Activated CD4-positive, alpha-beta T cell treated with anti-CD3 and anti-CD28 coated beads, Interleukin-2, Interleukin-4, amounts not matched to agents 100 ng/mL and 50 ng/mL, durations not matched to agents 16 hours and 8 hours (primary cell): ENCODE measurements at regions not wholly inside any gene's neighbourhood (a gene's known extent, or its start where the extent isn't known, plus 50 kb on each side); places are given as distances from the start of the nearest gene placed in this dataset.
"Not testable (repeated sequence)": the region's sequence is repeated elsewhere in the genome, so short reads cannot be mapped to it uniquely, and the experiment has no call there.

ENCODE experiments used
- DNase-seq: peaks from one replicate; pipeline ENCODE4 v3.0.0-alpha.2; 2020; ENCODE audit warnings: low spot score

DNA sequence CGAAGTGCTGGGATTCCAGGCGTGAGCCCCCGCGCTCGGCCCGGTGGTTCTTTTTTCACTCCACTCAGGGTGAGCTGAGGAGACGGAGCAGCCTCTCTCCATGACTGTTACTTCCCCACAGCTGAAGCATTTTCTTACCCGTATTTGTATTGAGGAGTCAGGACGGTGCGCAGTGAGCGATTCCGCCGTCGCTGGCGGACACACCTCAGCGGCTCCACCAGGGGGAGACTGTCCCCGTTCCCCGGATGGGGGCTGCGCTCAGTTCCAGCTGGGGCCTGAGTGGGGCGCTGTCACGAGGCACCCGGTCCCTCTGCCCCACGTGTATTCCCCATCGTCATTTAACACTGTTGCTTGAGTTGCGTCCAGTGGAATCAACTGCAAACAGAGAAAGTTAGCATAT is 844.0 kb upstream of the FRG1 start:
- no peak for DNase-seq

DNA sequence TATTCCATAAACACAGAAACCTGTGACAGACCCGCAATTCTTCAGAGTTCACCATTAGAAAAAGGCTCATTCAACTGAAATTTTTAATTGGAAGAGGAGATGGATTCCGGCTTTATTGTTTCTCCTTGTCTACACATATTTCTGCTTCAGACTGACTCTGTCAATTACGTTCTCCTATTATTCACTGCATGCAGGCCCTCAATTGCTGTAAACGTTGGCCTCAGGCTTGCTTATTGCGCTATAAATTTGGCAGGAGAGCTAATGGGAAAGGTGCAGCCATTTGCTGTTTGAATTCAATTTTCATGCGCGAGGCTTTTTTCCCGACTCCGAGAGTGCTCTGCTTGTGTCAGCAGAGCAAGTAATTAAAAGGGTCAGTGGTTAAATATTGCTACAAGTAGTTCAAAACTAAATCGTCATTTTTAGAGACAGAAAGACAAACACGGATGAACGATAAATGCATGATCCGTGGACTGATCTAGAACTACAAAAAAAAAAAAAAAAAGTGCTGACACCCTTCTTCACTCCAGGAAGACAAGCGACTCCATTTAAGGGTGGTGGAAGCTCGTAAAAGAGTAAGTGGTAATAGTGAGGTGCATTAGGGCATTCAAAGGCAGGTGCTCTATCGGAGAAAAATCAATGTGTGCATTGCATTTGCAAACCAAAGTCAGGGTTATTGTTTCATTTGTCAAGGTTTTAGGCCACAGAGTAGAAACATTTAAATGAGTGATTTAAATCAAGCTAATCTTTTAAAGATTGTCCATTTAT is 841.6 kb upstream of the FRG1 start:
- DNase-seq, result no peak

DNA sequence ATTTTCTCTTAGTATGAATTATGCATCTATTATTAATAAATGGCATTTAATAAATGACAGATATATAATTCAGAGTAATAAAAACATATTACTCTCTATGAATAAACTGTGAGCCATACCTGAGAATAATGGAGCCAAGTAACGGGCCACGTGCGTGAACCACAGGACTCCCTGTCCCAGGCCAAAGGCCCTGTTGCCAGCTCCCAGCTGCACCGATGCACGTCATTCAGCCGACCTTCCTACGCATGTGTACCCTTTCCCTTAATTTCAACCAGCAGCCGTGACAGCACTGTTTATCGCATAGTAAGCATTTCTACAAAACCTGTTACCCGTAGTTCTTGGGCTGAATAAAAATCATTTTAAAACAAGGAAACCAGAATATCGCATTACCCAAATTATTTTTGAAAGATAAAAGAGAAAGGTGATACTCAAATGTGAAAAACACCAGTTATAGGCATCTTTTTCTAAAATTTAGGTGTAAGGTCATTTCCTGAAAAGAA is 827.2 kb upstream of the FRG1 start:
- no peak for DNase-seq

DNA sequence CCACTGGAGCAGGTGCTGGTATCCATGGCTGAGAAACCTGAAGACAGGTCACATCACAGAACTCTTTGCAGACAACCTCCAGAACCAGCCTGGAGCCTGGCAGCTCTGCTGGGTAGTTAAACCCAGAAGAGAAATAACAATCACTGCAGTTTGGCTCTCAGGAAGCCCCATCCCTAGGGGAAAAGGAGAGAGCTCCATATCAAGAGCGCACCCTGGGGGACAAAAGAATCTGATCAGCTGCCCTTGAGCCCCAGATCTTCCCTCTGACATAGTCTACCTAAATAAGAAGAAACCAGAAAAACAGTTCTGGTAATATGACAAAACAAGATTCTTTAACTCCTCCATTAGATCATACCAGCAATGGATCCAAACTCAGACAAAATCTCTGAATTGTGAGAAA is 823.2 kb upstream of the FRG1 start:
- DNase-seq, result no peak

DNA sequence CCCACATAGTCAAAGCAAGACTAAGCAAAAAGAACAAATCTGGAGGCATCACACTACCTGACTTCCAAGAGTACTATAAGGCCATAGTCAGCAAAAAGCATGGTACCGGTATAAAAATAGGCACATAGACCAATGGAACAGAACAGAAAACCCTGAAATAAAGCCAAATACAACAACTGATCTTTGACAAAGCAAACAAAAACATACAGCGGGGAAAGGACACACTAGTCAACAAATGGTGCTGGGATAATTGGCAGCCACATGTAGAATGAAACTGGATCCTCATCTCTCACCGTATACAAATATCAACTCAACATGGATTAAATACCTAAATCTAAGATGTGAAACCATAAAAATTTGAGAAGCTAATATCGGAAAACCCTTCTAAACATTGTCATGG is 819.3 kb upstream of the FRG1 start:
- DNase-seq, result no peak

DNA sequence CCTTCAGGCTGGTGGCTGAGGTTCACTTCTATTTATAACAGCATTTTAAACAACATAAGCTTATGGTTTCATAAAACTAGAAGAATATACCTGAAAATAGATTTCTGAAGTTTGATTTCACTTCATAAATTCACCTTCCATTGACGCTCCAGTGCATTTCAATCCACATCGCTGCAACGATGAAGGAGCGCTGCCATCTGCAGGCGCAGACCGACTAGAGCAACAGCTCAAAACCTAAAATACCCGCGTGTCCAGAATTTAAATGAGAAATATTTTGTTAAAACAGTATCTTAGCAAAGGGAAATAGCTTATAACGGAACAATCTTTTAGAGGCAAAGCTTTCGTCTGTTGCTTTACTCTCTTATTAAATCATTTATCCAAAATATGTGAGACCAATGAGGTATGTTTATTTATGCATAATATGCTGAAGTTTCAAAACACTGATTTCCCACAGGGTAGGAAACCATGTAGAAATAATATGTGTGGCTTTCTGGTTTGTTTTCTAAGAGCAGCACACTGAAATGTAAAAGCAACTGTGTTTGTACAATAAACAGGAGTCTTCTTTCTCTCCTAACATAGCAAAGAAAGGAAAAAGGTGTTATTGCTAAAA is 816.4 kb upstream of the FRG1 start:
- DNase-seq, result peak; percentile 0

DNA sequence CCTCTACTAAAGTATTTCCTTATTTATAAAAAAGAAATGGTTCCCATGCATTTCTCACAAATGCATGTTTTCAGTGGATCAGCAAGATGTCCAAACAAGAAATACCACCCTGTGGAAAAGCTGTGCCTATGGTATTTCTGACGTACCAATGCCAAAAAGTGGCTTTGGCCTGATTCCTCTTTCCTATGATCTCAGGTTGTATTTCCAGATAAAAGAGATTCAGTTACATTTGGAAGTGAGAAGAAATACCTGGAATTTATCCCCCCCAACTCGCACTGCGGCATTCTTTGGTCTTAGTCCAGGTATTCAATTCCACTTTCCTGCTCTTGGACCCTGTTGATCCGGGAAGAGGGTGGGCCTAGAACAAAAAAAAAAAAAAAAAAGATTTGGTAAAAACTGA is 815.9 kb upstream of the FRG1 start:
- no peak for DNase-seq

DNA sequence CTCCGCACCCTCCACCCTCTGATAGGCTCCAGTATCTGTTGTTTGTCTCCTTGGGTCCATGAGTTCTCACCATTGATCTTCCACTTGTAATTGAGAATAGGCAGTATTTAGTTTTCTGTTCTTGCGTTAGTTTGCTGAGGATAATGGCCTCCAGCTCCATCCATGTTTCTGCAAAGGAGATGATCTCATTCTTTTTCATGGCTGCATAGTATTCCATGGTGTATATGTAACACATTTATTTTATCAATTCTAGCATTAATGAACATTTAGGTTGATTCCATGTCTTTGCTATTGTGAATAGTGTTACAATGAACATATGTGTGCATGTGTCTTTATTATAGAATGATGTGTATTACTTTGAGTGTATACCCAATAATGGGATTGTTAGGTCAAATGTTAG is 814.6 kb upstream of the FRG1 start:
- DNase-seq, result no peak

DNA sequence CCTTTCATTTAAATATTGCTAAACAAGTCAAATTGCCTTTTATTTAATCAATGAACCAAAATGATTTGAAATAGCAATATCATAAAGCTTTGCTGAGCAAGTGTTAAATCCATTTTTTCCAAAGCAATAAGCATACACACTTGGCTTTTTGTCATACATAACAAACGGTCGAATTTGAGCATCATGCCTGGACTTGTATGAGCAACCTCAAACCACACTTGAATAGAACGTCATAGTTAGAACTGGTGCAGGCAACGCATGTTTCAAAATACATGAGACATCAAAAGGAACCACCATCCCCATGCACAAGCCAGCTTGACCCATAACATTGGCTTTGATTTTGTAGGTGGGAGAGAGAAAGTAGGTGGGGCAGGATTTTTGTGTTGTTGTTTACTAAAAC is 812.3 kb upstream of the FRG1 start:
- DNase-seq, result no peak

DNA sequence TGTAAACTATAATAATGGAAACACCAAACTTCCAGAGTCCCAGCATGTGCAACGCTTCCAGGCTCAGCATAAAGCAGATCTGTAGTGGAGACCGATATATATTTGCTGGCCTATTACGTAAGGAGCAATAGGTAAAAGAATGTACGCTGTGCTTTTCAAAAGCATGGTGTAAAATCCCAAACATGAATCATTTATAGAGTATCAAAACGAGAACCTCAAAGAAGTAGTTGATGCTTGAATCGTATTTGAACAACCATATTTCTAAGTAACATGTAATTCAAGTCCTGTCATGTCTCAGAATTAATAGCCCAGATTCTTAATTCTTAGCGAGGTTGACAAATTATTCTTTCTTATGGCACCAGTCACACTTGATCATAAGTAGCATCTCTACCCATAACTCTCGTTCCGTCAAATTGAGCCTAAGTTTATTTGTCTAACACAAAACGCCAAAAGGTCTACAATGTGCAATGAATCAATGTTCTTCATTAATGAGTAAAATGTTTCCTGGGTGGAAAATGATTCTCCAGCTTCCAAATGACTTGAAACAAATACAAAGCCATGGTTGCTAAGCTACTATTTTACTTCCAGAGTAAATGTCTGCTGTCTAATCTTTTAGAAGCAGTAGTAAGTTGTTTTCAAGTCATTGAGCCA is 811.5 kb upstream of the FRG1 start:
- DNase-seq, result no peak

DNA sequence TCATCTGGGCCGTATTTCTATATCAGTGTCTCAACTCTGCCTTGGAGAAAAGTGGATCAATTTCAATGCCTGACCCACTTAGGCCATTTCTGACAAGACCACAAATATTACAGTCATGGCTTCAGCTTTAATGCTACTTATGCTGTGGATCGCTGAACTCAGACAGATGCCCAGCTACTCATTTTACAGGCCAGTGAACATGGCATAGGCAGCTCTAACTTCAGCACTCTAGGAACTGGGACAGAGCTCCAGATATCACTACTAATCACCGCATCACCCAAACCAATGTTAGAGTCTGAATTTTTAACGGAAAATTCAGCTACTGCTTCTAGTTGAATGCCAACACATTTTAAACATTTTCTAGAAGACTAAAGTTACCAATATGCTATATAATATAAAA is 809.6 kb upstream of the FRG1 start:
- DNase-seq, result no peak

DNA sequence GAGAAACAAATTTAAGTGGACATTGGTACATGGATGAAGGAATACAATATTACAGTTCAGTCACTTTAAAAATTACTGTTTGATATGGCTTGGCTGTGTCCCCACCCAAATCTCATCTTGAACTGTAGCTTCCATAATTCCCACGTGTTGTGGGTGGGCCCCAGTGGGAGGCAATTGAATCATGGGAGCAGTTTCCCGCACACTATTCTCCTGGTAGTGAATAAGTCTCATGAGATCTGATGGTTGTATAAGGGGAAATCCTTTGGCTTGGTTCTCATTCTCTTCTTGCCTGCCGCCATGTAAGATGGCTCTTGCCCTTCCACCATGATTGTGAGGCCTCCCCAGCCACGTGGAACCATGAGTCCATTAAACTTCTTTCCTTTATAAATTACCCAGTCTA is 804.2 kb upstream of the FRG1 start:
- DNase-seq, result no peak

DNA sequence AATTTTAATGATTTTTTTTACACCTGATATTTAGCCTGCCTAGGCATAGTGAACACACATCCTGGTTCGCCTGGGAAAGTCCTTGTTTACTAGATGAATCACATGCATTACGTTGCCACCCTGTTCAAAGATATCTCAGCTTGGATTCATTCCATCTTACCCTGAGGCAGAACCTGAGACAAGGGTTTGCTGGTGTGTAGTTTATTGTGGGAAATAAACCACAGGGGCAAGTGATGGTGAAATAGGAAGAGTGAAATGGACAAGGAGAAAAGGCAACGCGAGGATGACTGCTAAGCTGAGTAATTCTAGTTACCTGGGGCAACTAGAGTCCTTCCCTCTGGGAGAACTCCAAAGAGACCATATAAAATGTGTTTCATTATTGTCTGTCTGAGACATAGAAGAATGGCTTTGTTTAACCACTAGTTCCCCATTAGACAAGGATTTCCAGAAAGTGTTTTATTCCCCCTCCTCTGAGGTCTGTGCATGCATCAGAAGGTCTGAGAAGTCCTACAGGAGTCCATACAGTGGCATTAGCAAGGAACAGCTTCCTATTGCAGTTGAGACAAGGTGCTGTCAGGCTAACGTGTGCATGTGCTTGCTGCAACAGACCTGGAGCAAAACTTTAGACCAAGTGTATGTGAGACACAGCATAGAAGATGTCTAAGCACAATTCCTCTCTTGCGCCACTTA is 797.3 kb upstream of the FRG1 start:
- no peak for DNase-seq

DNA sequence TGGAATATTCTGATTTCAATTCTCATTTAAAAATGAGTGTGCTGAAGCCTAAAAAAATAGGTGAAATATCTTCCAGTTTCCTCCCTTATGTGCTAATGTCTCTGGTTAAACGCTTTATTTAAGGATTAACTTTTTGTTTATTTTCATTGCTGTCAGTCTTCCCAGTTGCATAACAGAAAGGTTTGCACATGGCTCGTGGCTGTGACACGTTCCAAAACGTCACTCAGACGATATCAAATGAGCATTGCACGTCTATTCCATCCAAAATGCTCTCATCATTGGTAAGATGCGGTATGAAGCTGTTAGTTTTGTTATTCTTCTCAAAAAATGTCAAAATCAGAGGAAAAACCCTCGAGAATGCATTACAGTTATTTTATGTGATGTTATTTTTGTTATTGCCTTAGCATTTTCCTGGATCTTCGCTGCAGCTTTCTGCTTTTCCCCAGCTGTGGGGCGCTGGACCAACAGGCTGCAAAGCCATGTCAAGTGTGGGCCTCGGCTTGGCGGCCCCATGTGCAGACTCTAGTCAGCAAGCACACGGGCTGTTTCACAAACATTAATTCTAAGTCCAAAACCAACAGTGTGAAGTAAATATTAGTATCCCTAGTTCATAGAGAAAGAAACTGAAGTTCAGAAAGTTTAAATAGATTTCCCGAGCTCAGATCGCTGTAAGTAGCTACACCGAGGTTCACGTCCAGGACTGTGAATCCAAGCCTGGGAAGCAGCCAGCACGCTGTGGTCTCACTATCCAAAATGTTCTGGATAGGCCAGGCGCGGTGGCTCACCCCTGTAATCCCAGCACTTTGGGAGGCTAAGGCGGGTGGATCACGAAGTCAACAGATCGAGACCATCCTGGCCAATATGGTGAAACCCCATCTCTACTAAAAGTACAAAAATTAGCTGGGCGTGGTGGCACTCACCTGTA is 793.4 kb upstream of the FRG1 start:
- DNase-seq, result no peak

DNA sequence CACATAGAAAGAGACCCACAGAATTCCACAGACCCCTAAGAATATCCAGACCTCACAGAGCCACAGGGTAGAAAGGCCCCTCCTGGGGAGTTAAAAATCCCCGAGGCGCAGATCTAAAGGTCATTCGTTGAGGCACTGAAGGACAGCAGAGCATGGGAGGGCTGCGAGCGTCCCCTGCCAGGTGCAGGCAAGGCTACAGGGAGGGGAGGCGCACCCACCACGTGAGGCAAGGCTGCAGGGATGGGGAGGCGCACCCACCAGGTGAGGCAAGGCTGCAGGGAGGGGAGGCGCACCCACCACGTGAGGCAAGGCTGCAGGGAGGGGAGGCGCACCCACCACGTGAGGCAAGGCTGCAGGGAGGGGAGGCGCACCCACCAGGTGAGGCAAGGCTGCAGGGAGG is 785.6 kb upstream of the FRG1 start:
- not testable (repeated sequence) for DNase-seq

DNA sequence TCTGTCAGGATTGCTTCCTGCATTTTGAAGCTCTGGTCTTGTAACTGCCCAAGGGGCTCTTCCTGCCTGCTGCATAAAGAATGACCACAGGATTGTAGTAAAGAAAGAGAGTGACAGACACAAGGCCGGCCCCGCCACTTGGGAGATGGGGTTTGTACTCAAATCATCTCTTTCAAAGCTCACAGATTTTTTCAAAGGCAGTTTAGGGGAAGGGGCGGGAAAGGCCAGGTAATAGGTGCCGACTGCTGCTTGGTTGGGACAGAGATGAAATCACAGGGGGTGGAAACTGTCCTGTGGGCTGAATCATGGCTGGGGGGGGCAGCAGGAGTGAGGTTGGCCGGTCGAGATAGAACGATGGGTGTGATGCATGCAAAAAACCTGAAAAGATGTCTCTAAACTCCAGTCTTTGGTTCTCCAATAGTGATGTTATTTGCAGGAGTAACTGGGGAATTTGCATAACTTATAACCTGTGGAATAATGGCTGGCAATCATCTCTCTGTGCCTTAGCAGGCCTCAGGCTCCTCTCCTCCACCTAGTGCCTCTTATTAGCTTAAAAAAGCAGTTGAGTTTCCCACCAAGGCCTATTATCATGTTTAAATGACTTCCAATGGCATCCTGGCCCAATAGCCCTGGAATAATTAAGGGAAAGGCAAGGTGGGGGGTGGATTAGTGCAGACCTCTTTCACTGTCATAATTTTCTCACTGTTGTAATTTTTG is 778.4 kb upstream of the FRG1 start:
- DNase-seq, result no peak

DNA sequence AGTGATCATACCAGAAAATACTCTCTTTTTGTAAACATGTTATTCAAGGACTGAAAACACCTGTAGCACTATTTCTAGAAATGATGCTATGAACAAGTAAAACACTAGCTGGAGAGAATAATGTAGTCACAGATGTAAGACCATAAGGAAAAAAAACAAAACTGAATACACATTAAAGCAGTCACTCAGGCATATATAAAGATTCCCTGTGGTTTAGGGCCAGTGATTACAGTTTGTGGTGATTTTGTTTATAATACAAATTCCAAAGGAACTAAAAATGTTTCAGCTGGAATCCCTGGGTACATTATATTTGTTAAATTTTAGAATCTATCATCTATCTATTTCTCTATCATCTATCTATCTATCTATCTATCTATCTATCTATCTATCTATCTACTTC is 777.8 kb upstream of the FRG1 start:
- DNase-seq, result no peak

DNA sequence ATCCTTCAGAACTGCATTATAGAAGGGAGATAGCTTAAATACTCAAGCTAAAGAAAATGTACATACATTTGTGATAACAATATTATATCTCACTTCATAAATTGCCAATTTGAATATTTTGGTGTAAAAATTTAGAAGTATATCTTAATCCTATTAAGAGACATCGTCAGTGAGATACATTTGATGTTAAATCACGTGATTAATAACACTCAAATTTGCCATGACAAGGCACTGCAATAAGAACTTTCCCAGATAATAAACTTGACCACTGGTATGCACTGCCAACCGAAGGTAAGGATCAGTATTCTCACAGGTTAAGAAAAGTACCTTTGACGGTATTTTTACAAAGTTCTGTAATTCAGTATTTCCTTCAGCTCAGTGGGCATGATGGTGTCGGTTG is 764.7 kb upstream of the FRG1 start:
- no peak for DNase-seq

DNA sequence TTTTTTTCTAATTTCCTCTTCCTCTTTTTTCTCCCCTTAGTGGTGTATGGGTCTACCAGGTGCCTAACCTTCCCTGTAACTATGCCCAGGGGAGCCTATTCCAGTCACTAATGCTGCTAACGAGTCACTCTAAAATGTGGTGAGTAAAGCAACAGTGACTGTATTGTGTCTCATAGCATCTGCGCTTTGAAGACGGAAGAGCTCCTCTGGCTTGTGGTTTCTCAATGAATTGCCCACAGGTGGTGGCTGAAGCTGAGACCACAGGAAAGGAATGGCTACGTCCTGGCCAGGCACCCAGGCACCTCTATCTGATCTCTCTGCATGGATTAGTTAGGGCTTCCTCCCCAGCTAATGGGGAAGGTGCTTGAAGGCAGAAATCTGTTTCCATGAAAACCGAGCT is 763.5 kb upstream of the FRG1 start:
- DNase-seq, result no peak

DNA sequence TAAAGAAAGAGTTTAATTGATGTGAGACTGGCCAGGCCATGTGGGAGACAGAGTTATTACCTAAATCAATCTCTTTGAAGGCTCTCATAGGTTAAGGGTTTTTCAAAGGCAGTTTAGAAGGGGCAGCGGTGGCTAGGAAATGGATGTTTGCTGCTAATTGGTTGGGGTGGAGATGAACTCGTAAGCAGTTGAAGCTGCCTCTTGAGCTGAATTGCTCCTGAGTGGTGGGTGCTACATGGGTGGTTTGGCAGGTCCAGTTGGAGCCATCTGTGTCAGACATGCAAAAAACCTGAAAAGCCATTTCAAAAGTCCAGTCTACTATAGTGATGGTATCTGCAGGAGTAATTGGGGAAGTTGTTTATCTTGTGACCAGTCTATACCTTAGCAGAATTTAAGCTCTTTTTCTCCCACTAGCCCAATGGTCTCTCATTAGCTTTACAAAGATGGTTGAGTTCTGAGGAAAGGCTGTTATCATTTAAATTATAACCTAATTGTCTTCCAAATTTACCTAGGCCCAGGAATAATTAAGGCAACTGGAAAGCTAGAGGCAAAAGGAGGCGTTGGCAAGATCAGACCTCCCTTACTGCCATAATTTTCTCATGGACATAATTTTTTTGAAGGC is 762.4 kb upstream of the FRG1 start:
- no peak for DNase-seq
